CMK (cell line): ENCODE measurements at regions not wholly inside any gene's neighbourhood (a gene's known extent, or its start where the extent isn't known, plus 50 kb on each side); places are given as distances from the start of the nearest gene placed in this dataset.

Source experiments
- DNase-seq: peaks from one replicate; pipeline ENCODE4 v3.0.0-alpha.2; 2010; ENCODE audit warnings: low read depth

- no peak for DNase-seq
Observed at GRCh38 chr1:232477728-232478127, 152.2 kb downstream of the SIPA1L2 start.

- DNase-seq: no peak
Observed at GRCh38 chr1:232476538-232476950, 153.4 kb downstream of the SIPA1L2 start.

GRCh38 chr1:232474826-232475225, 155.1 kb downstream of the SIPA1L2 start:
- no peak for DNase-seq

GRCh38 chr1:232473900-232474299, 156.0 kb downstream of the SIPA1L2 start:
- no peak for DNase-seq

- no peak for DNase-seq
Observed at GRCh38 chr1:232473324-232473723, 156.6 kb downstream of the SIPA1L2 start.

- no peak for DNase-seq
Observed at GRCh38 chr1:232472485-232473041, 157.4 kb downstream of the SIPA1L2 start.

GRCh38 chr1:232471250-232471649, 158.7 kb downstream of the SIPA1L2 start:
- DNase-seq: no peak

- no peak for DNase-seq
Observed at GRCh38 chr1:232470711-232471110, 159.2 kb downstream of the SIPA1L2 start.

- no peak for DNase-seq
Observed at GRCh38 chr1:232468249-232468648, 161.7 kb downstream of the SIPA1L2 start.

GRCh38 chr1:232467073-232467760, 162.7 kb downstream of the SIPA1L2 start:
- DNase-seq: no peak

- no peak for DNase-seq
Observed at GRCh38 chr1:232464325-232464724, 165.6 kb downstream of the SIPA1L2 start.

GRCh38 chr1:232463225-232463624, 166.7 kb downstream of the SIPA1L2 start:
- DNase-seq: no peak

GRCh38 chr1:232462213-232462612, 167.7 kb downstream of the SIPA1L2 start:
- DNase-seq: no peak

- no peak for DNase-seq
Observed at GRCh38 chr1:232459826-232460225, 170.1 kb downstream of the SIPA1L2 start.

GRCh38 chr1:232459087-232459486, 170.8 kb downstream of the SIPA1L2 start:
- DNase-seq: no peak

- DNase-seq: no peak
Observed at GRCh38 chr1:232457595-232457994, 172.3 kb downstream of the SIPA1L2 start.

GRCh38 chr1:232456714-232457113, 173.2 kb downstream of the SIPA1L2 start:
- DNase-seq: no peak

GRCh38 chr1:232454227-232454886, 175.6 kb downstream of the SIPA1L2 start:
- no peak for DNase-seq

GRCh38 chr1:232452736-232453440, 177.0 kb downstream of the SIPA1L2 start:
- no peak for DNase-seq

- no peak for DNase-seq
Observed at GRCh38 chr1:232452117-232452516, 177.8 kb downstream of the SIPA1L2 start.

- no peak for DNase-seq
Observed at GRCh38 chr1:232451506-232451905, 178.4 kb downstream of the SIPA1L2 start.

GRCh38 chr1:232450615-232451014, 179.3 kb downstream of the SIPA1L2 start:
- no peak for DNase-seq

- no peak for DNase-seq
Observed at GRCh38 chr1:232447125-232447524, 182.8 kb downstream of the SIPA1L2 start.
